ENCODE measurements at regions not wholly inside any gene's neighbourhood (a gene's known extent, or its start where the extent isn't known, plus 50 kb on each side); places are given as distances from the start of the nearest gene placed in this dataset.
"Not testable (repeated sequence)": the region's sequence is repeated elsewhere in the genome, so short reads cannot be mapped to it uniquely, and the experiment has no call there.

DNA sequence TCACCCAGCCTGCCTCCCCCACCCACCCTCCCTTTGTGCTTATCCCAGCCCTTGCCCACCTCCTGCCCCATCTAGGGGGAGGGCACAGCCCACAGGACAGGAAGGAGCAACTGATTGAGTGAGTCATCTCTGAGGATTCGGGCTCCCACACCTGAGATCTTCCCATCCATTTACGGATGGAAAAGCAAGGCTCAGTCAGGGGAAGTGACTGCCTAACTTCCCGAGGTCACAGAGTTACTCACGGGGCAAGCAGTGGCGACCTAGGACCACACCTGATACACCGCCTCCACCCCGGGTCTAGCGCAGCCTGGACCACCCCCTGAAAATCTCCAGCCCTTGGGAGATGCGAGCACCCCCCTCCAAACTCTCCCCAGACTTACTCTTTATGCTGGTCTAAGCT is 131.7 kb downstream of the TNFRSF13B start:
- H3K18ac ChIP-seq (ENCODE audit: insufficient read length, low read depth, low read length); H3K27me3 ChIP-seq (ENCODE audit: insufficient read depth, low read length); H2BK5ac ChIP-seq (ENCODE audit: insufficient read length, low read length); H3K27ac ChIP-seq (ENCODE audit: insufficient read length, low read depth, low read length); H3K27ac Mint-ChIP-seq; H3K27me3 Mint-ChIP-seq (ENCODE audit: low read depth); H2AK5ac ChIP-seq (ENCODE audit: insufficient read length, low read length); H3K23me2 ChIP-seq (ENCODE audit: insufficient read length, low read depth, low read length, poor library complexity, severe bottlenecking); H3K4ac ChIP-seq (ENCODE audit: low read depth, low read length); H3K4me3 Mint-ChIP-seq; H3K4me1 Mint-ChIP-seq; DNase-seq; H3K79me2 ChIP-seq (ENCODE audit: insufficient read depth, low read length); H4K8ac ChIP-seq (replicated peaks; ENCODE audit: insufficient read length, low read depth, low read length); H4K5ac ChIP-seq (ENCODE audit: insufficient read length, low read depth, low read length); H4K20me1 ChIP-seq (ENCODE audit: control insufficient read depth, insufficient read depth, insufficient read length); H3K4me1 ChIP-seq (ENCODE audit: insufficient read depth, low read length); H3T11ph ChIP-seq (ENCODE audit: low read length); H2AFZ ChIP-seq (ENCODE audit: low read length); H3K36me3 Mint-ChIP-seq (ENCODE audit: insufficient read depth in 1 of 3, low read depth in 3 of 3); H3K4me2 ChIP-seq (ENCODE audit: insufficient read depth, insufficient read length, low read length); H3K9me3 ChIP-seq (ENCODE audit: control insufficient read depth, low read depth, low read length); H3K9ac ChIP-seq (ENCODE audit: extremely low read depth, insufficient read length, low read length); H2BK20ac ChIP-seq (ENCODE audit: low read depth, low read length, poor library complexity, severe bottlenecking); H2BK120ac ChIP-seq (ENCODE audit: low read depth, low read length, poor library complexity, severe bottlenecking); H3K79me1 ChIP-seq (ENCODE audit: insufficient read depth, low read depth, low read length, poor library complexity, severe bottlenecking); H3K23ac ChIP-seq (ENCODE audit: insufficient read length, low read depth, low read length); H3K9me3 Mint-ChIP-seq; H3K56ac ChIP-seq (ENCODE audit: insufficient read length, low read depth, low read length); H2BK12ac ChIP-seq (ENCODE audit: insufficient read length, low read depth, low read length); H2BK15ac ChIP-seq (ENCODE audit: low read depth, low read length); H4K91ac ChIP-seq (ENCODE audit: insufficient read length, low read depth, low read length); H3K14ac ChIP-seq (ENCODE audit: insufficient read depth, low read length): not testable (repeated sequence)
- WGBS (ENCODE audit: extremely low coverage, insufficient read length, low lambda C conversion rate) = no CpG with 5 or more reads among the region's 9 CpGs

GRCh38 chr17:16839242-16840175 is 132.4 kb downstream of the TNFRSF13B start:
- H3K9me3 Mint-ChIP-seq; H3K4me1 ChIP-seq (ENCODE audit: insufficient read depth, low read length); H2BK5ac ChIP-seq (ENCODE audit: insufficient read length, low read length); H3K27me3 ChIP-seq (ENCODE audit: insufficient read depth, low read length); H4K5ac ChIP-seq (ENCODE audit: insufficient read length, low read depth, low read length); H3K9ac ChIP-seq (ENCODE audit: extremely low read depth, insufficient read length, low read length); H3K27ac ChIP-seq (ENCODE audit: insufficient read length, low read depth, low read length); H2BK12ac ChIP-seq (ENCODE audit: insufficient read length, low read depth, low read length); H2AFZ ChIP-seq (ENCODE audit: low read length); H3T11ph ChIP-seq (ENCODE audit: low read length); H3K4me1 Mint-ChIP-seq; H3K9me3 ChIP-seq (ENCODE audit: control insufficient read depth, low read depth, low read length); DNase-seq; H3K36me3 Mint-ChIP-seq (ENCODE audit: insufficient read depth in 1 of 3, low read depth in 3 of 3); H4K8ac ChIP-seq (replicated peaks; ENCODE audit: insufficient read length, low read depth, low read length); H2BK20ac ChIP-seq (ENCODE audit: low read depth, low read length, poor library complexity, severe bottlenecking); H3K4me2 ChIP-seq (ENCODE audit: insufficient read depth, insufficient read length, low read length); H3K79me1 ChIP-seq (ENCODE audit: insufficient read depth, low read depth, low read length, poor library complexity, severe bottlenecking); H3K56ac ChIP-seq (ENCODE audit: insufficient read length, low read depth, low read length); H3K18ac ChIP-seq (ENCODE audit: insufficient read length, low read depth, low read length); H3K14ac ChIP-seq (ENCODE audit: insufficient read depth, low read length); H2AK5ac ChIP-seq (ENCODE audit: insufficient read length, low read length); H2BK15ac ChIP-seq (ENCODE audit: low read depth, low read length); H3K4ac ChIP-seq (ENCODE audit: low read depth, low read length); H3K23me2 ChIP-seq (ENCODE audit: insufficient read length, low read depth, low read length, poor library complexity, severe bottlenecking); H3K27ac Mint-ChIP-seq; H4K20me1 ChIP-seq (ENCODE audit: control insufficient read depth, insufficient read depth, insufficient read length); H3K23ac ChIP-seq (ENCODE audit: insufficient read length, low read depth, low read length); H3K27me3 Mint-ChIP-seq (ENCODE audit: low read depth); H4K91ac ChIP-seq (ENCODE audit: insufficient read length, low read depth, low read length); H2BK120ac ChIP-seq (ENCODE audit: low read depth, low read length, poor library complexity, severe bottlenecking); H3K4me3 Mint-ChIP-seq; H3K79me2 ChIP-seq (ENCODE audit: insufficient read depth, low read length): not testable (repeated sequence)
- WGBS (ENCODE audit: extremely low coverage, insufficient read length, low lambda C conversion rate) = no CpG with 5 or more reads among the region's 16 CpGs

Data from H9 (cell line).